Naive thymus-derived CD4-positive, alpha-beta T cell (primary cell): ENCODE measurements at regions not wholly inside any gene's neighbourhood (a gene's known extent, or its start where the extent isn't known, plus 50 kb on each side); places are given as distances from the start of the nearest gene placed in this dataset.

Experiments
- ATAC-seq: fragments of 150-1000 bp; cut with Tn5 transposase; 2 replicates; pipeline ENCODE4 v1.10.0; 2021; ENCODE audit warnings: mild to moderate bottlenecking, moderate library complexity
- CTCF ChIA-PET: fragments of 350-600 bp; sonication (Branson Sonifier 250); formaldehyde crosslinking; loops from one replicate; lab custom pipeline; 2021; ENCODE audit warnings: antibody characterized with exemption; lab: Charles Lee
- POLR2A ChIA-PET: fragments of 350-600 bp; sonication (Branson Sonifier 250); formaldehyde crosslinking; loops from one replicate; lab custom pipeline; 2021; ENCODE audit warnings: antibody characterized with exemption, inconsistent platforms; lab: Charles Lee
- DNase-seq, 9 donors: peaks; one replicate each; pipeline versions ENCODE4 v3.0.0 to v3.0.0-alpha.2; 2020 to 2022; ENCODE audit warnings: mixed read lengths in 1 of 9
- H3K27ac ChIP-seq: one replicate; pipeline ENCODE4 v1.7.0; 2013; ENCODE audit warnings: mild to moderate bottlenecking, low read depth, low read length, moderate library complexity
- H3K27me3 ChIP-seq, 2 donors: one replicate each; pipeline ENCODE4 v1.7.0; 2013; ENCODE audit warnings: low read length in 2 of 2, mild to moderate bottlenecking in 2 of 2, moderate library complexity in 2 of 2; ENCODE audit not compliant: control insufficient read depth in 2 of 2, insufficient read depth in 2 of 2
- H3K36me3 ChIP-seq, 3 experiments: 1 replicate in 2 of 3; 2 replicates in 1 of 3; pipeline ENCODE4 v1.7.0; 2013; ENCODE audit warnings: low read length in 3 of 3, mild to moderate bottlenecking in 3 of 3, moderate library complexity in 1 of 3; ENCODE audit not compliant: insufficient read depth in 3 of 3, control insufficient read depth in 2 of 3
- H3K4me1 ChIP-seq, 2 donors: one replicate each; pipeline ENCODE4 v1.7.0; 2013; ENCODE audit warnings: low read length in 2 of 2, mild to moderate bottlenecking in 2 of 2, moderate library complexity in 1 of 2; ENCODE audit not compliant: control insufficient read depth in 2 of 2, insufficient read depth in 2 of 2
- H3K4me3 ChIP-seq: 2 replicates; pipeline ENCODE4 v1.7.0; 2013; ENCODE audit warnings: mild to moderate bottlenecking, low read length
- H3K9me3 ChIP-seq, 3 experiments: 1 replicate in 2 of 3; 2 replicates in 1 of 3; pipeline ENCODE4 v1.7.0; 2013; ENCODE audit warnings: low read length in 3 of 3; ENCODE audit not compliant: control insufficient read depth in 2 of 3
- H3K27ac Mint-ChIP-seq, 9 donors: one replicate each; pipeline ENCODE4 v1.8.0; 2020 to 2022; ENCODE audit warnings: mixed read lengths in 9 of 9, mild to moderate bottlenecking in 8 of 9, moderate library complexity in 5 of 9, inconsistent platforms in 2 of 9
- H3K27me3 Mint-ChIP-seq, 5 donors: one replicate each; pipeline ENCODE4 v1.8.0; 2021 to 2022; ENCODE audit warnings: mixed read lengths in 5 of 5, mild to moderate bottlenecking in 1 of 5
- H3K36me3 Mint-ChIP-seq, 5 donors: one replicate each; pipeline ENCODE4 v1.8.0; 2020 to 2022; ENCODE audit warnings: mixed read lengths in 5 of 5, mild to moderate bottlenecking in 3 of 5, inconsistent platforms in 1 of 5
- H3K4me1 Mint-ChIP-seq, 7 donors: one replicate each; pipeline ENCODE4 v1.8.0; 2020 to 2022; ENCODE audit warnings: mixed read lengths in 7 of 7, mild to moderate bottlenecking in 3 of 7, inconsistent platforms in 1 of 7
- H3K4me3 Mint-ChIP-seq, 10 donors: one replicate each; pipeline ENCODE4 v1.8.0; 2020 to 2022; ENCODE audit warnings: mild to moderate bottlenecking in 10 of 10, mixed read lengths in 10 of 10, moderate library complexity in 6 of 10, inconsistent platforms in 2 of 10
- H3K9me3 Mint-ChIP-seq, 11 donors: one replicate each; pipeline ENCODE4 v1.8.0; 2020 to 2022; ENCODE audit warnings: mixed read lengths in 11 of 11, mild to moderate bottlenecking in 4 of 11, inconsistent platforms in 1 of 11, moderate library complexity in 1 of 11
- intact Hi-C, 2 donors: fragments of 100-400 bp; cut with micrococcal nuclease; formaldehyde crosslinking; loops; one replicate each; pipeline ENCODE4 v1.15.1; 2023

GRCh38 chr22:49705216-49705971 is 122.3 kb downstream of the BRD1 start:
- H3K27ac Mint-ChIP-seq = peak overlapping the region in 6 of 9 donors; percentile 49 to 87 (median 63)
- CTCF ChIA-PET = interaction anchor here (0.7 kb wide), 1 partner anchor 8 kb away, joined by 3 read pairs; no protein-coding TSS in a partner anchor
- H3K9me3 Mint-ChIP-seq = peaks cover 0 to 31% (median 10%) of the 10 kb centered on the region in 11 donors
- DNase-seq (peak in 8 of 9 donors; percentile 6 to 53 (median 33)), ATAC-seq (no peak)
- Histone ChIP-seq H3K27ac (no peak overlapping the region), H3K9me3 (peaks cover 0 to 16% (median 0%) of the 10 kb centered on the region in 3 experiments), H3K4me1 (peaks cover 0 to 7% of the 10 kb centered on the region in 2 donors), H3K4me3 (no peak overlapping the region), H3K27me3 (no peaks in the 10 kb centered on the region), H3K36me3 (no peaks in the 10 kb centered on the region)
- peaks cover 12 to 40% (median 26%) of the 10 kb centered on the region in 5 donors for H3K27me3 Mint-ChIP-seq
- intact Hi-C loops = no loop called here
- peaks cover 0 to 8% (median 2%) of the 10 kb centered on the region in 5 donors for H3K36me3 Mint-ChIP-seq
- H3K4me1 Mint-ChIP-seq = peaks cover 0 to 15% (median 11%) of the 10 kb centered on the region in 7 donors
- POLR2A ChIA-PET = no interaction called here
- peak overlapping the region in 9 of 10 donors; percentile 52 to 85 (median 81) for H3K4me3 Mint-ChIP-seq

DNA sequence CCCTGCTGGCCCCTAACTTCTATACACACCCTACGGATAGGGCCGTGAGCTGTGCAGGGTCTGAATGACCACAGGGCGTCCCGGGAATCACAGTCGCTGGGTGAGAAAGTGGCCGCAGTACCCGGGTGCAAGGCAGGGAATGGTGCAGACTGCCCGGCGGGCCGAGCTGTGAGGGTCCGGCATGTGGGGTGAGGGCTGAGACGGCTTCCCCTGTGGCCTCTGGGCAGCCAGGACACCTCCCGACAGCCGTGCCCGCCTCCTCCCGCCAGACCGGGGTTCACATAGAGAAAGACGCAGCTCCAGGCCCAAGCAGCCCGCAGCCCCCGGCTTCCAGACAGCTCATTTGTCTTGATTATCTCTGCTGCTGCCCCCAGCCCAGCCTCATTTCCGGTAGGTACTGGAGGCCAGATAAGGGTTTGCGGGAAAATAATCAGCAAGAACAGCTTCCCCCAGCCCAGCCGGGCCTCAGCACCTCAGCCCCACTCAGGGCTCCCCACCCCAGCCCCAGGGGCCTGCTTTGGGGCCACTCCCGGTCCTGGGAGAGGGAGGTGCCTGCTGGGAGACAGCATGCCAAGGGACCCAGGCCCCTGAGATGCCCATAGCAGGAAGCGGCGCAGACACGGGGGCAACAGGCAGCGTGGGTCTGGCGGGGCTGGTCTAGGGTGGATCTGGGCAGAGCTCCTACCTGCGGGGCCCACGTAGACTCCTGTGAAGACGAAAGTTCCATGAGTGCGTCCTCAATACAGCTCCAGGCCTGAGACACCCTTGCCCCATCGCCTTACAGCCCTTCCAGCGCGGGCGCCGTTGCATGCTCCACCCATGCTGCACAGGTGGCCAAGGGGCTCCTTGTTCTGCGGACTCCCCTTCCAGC is 123.1 kb downstream of the BRD1 start:
- intact Hi-C loops = no loop called here
- no peak overlapping the region for H3K27ac ChIP-seq
- no peaks in the 10 kb centered on the region for H3K36me3 ChIP-seq
- Mint-ChIP-seq H3K27me3 (peaks cover 12 to 36% (median 18%) of the 10 kb centered on the region in 5 donors), H3K27ac (peak overlapping the region in 1 of 9 donors; percentile 63), H3K4me1 (peaks cover 0 to 15% (median 11%) of the 10 kb centered on the region in 7 donors), H3K9me3 (peaks cover 0 to 25% (median 11%) of the 10 kb centered on the region in 11 donors), H3K4me3 (peak overlapping the region in 2 of 10 donors; percentile 53 to 82), H3K36me3 (peaks cover 0 to 9% (median 3%) of the 10 kb centered on the region in 5 donors)
- CTCF ChIA-PET = no interaction called here
- H3K4me3 ChIP-seq = no peak overlapping the region
- POLR2A ChIA-PET = no interaction called here
- DNase-seq (no peak), ATAC-seq (no peak)
- no peaks in the 10 kb centered on the region for H3K27me3 ChIP-seq
- H3K4me1 ChIP-seq = peaks cover 0 to 7% of the 10 kb centered on the region in 2 donors
- H3K9me3 ChIP-seq = peaks cover 0 to 13% (median 0%) of the 10 kb centered on the region in 3 experiments

DNA sequence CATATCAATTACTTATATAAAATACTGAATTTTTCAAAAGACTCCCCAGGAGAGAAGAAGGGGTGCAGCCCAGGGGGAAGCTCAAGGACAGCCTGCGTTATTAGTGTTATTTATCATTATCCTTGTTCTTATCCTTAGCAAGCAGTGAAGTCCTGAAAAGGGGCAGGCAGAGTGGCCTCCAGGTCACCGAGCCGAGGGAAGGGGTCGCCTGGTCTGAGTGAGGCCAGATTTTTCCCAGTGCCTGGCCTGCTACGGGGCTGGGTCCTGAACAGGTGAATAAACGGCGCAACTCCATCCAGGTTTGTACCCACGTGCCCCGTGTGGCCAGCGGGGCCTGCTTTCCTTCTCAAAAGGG is 123.7 kb downstream of the BRD1 start:
- Histone ChIP-seq H3K4me1 (peaks cover 0 to 7% of the 10 kb centered on the region in 2 donors), H3K4me3 (no peak overlapping the region), H3K9me3 (peaks cover 0 to 10% (median 0%) of the 10 kb centered on the region in 3 experiments), H3K27ac (no peak overlapping the region), H3K27me3 (no peaks in the 10 kb centered on the region), H3K36me3 (no peaks in the 10 kb centered on the region)
- ATAC-seq (no peak), DNase-seq (no peak)
- POLR2A ChIA-PET = no interaction called here
- CTCF ChIA-PET = no interaction called here
- peaks cover 0 to 9% (median 3%) of the 10 kb centered on the region in 5 donors for H3K36me3 Mint-ChIP-seq
- no peak overlapping the region for H3K27ac Mint-ChIP-seq
- intact Hi-C loops = no loop called here
- no peak overlapping the region for H3K4me3 Mint-ChIP-seq
- H3K4me1 Mint-ChIP-seq = peaks cover 0 to 15% (median 11%) of the 10 kb centered on the region in 7 donors
- peaks cover 0 to 25% (median 9%) of the 10 kb centered on the region in 11 donors for H3K9me3 Mint-ChIP-seq
- H3K27me3 Mint-ChIP-seq = peaks cover 11 to 37% (median 18%) of the 10 kb centered on the region in 5 donors

- H3K9me3 Mint-ChIP-seq = peaks cover 0 to 25% (median 9%) of the 10 kb centered on the region in 11 donors
- H3K4me1 Mint-ChIP-seq = peaks cover 0 to 15% (median 11%) of the 10 kb centered on the region in 7 donors
- H3K36me3 Mint-ChIP-seq = peaks cover 0 to 9% (median 3%) of the 10 kb centered on the region in 5 donors
- POLR2A ChIA-PET = no interaction called here
- intact Hi-C loops = no loop called here
- H3K27ac Mint-ChIP-seq = peak overlapping the region in 1 of 9 donors; percentile 21
- H3K4me1 ChIP-seq = peaks cover 0 to 7% of the 10 kb centered on the region in 2 donors
- no peak for DNase-seq
- CTCF ChIA-PET = no interaction called here
- no peak overlapping the region for H3K27ac ChIP-seq
- H3K9me3 ChIP-seq = peaks cover 0 to 10% (median 0%) of the 10 kb centered on the region in 3 experiments
- no peak overlapping the region for H3K4me3 Mint-ChIP-seq
- H3K27me3 Mint-ChIP-seq = peaks cover 6 to 38% (median 18%) of the 10 kb centered on the region in 5 donors
- no peaks in the 10 kb centered on the region for H3K36me3 ChIP-seq
- ATAC-seq = no peak
- no peaks in the 10 kb centered on the region for H3K27me3 ChIP-seq
- no peak overlapping the region for H3K4me3 ChIP-seq
Observed at GRCh38 chr22:49703505-49703904, 124.2 kb downstream of the BRD1 start.

GRCh38 chr22:49702068-49702397 is 125.6 kb downstream of the BRD1 start:
- no peak overlapping the region for H3K27ac Mint-ChIP-seq
- Histone ChIP-seq H3K9me3 (peaks cover 0 to 10% (median 0%) of the 10 kb centered on the region in 3 experiments), H3K27me3 (no peaks in the 10 kb centered on the region), H3K27ac (no peak overlapping the region), H3K4me3 (no peak overlapping the region), H3K4me1 (peaks cover 0 to 7% of the 10 kb centered on the region in 2 donors), H3K36me3 (no peaks in the 10 kb centered on the region)
- CTCF ChIA-PET = interaction anchor here (1.3 kb wide), 1 partner anchor 10 kb away, joined by 5 read pairs; no protein-coding TSS in a partner anchor
- H3K36me3 Mint-ChIP-seq = peaks cover 0 to 9% (median 4%) of the 10 kb centered on the region in 5 donors
- POLR2A ChIA-PET = no interaction called here
- H3K4me3 Mint-ChIP-seq = no peak overlapping the region
- intact Hi-C loops = no loop called here
- ATAC-seq = no peak
- DNase-seq = no peak
- peaks cover 6 to 34% (median 13%) of the 10 kb centered on the region in 5 donors for H3K27me3 Mint-ChIP-seq
- H3K9me3 Mint-ChIP-seq = peaks cover 0 to 34% (median 14%) of the 10 kb centered on the region in 11 donors
- peaks cover 0 to 15% (median 11%) of the 10 kb centered on the region in 7 donors for H3K4me1 Mint-ChIP-seq

DNA sequence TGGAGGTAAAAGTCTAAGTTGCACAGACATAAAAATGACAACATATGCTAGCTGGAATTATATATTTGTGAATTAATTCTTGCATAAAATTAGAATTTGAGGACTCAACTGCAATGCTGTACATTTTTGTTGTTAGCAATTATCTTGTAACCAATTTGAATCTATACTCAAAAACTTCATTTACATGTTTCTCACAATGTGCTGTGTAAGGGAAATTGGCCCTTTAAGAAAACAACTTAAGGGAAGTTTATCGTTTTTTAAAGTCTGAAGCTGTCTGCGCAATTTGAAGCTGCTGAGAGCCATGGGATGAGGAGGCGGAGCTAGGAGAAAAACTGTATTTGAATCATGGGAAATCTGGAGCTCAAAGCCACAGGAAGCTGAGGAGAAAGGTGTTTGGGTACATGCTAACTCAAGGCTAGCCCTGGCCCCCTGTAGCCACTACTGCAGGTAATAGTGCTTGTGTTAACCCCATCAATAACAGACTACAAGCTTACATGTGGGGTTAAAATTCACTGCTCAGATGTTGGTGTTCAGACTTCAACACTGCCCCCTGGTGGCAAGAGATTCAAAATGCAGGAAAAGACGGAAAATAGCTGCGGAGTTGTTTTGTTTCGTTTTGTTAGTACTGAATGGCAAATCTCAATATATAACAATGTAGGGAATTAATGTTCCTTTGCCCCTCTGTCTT is 126.1 kb downstream of the BRD1 start:
- Histone ChIP-seq H3K9me3 (peaks cover 0 to 10% (median 0%) of the 10 kb centered on the region in 3 experiments), H3K36me3 (no peaks in the 10 kb centered on the region), H3K27me3 (no peaks in the 10 kb centered on the region), H3K27ac (no peak overlapping the region), H3K4me3 (no peak overlapping the region), H3K4me1 (peaks cover 0 to 7% of the 10 kb centered on the region in 2 donors)
- Mint-ChIP-seq H3K4me3 (no peak overlapping the region), H3K27me3 (peaks cover 6 to 31% (median 13%) of the 10 kb centered on the region in 5 donors), H3K9me3 (peaks cover 0 to 36% (median 14%) of the 10 kb centered on the region in 11 donors), H3K27ac (no peak overlapping the region), H3K4me1 (peaks cover 0 to 15% (median 11%) of the 10 kb centered on the region in 7 donors), H3K36me3 (peaks cover 0 to 9% (median 4%) of the 10 kb centered on the region in 5 donors)
- no peak for ATAC-seq
- intact Hi-C loops = no loop called here
- ChIA-PET CTCF (interaction anchor here (1.3 kb wide), 1 partner anchor 9 kb away, joined by 5 read pairs; no protein-coding TSS in a partner anchor), POLR2A (no interaction called here)
- DNase-seq = no peak
